C4-2B (cell line): ENCODE measurements at regions not wholly inside any gene's neighbourhood (a gene's known extent, or its start where the extent isn't known, plus 50 kb on each side); places are given as distances from the start of the nearest gene placed in this dataset.

Experiments used
- ZFX ChIP-seq: fragments of 450-650 bp; IDR thresholded peaks from 2 replicates; pipeline ENCODE4 v1.6.1; 2017
- TF ChIP-seq, protein P1 (sequence below): fragments of 450-650 bp; conservative IDR thresholded peaks from 2 replicates; pipeline ENCODE4 v1.5.1; 2017; ENCODE audit warnings: mild to moderate bottlenecking

DNA sequence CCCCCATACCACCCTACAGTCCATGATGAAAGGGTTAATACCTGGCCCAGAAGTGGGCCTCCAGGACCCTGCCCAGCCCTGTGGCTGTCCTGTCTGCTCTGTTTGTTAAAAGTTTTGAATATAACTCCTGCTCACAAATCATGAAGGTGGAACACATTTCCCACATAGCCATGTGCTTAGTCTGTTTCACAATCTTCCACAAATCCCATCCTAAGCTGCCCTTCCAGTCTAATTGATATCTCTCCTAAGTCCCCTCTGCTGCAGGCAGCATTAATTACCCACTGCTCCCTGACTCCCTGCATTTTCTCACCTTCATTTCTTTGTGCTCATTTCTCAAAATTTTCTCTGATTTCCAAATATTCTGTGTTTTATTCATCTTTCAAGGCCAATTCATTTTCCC is 142.6 kb downstream of the AASDH start:
- TF ChIP-seq, protein P1, sequence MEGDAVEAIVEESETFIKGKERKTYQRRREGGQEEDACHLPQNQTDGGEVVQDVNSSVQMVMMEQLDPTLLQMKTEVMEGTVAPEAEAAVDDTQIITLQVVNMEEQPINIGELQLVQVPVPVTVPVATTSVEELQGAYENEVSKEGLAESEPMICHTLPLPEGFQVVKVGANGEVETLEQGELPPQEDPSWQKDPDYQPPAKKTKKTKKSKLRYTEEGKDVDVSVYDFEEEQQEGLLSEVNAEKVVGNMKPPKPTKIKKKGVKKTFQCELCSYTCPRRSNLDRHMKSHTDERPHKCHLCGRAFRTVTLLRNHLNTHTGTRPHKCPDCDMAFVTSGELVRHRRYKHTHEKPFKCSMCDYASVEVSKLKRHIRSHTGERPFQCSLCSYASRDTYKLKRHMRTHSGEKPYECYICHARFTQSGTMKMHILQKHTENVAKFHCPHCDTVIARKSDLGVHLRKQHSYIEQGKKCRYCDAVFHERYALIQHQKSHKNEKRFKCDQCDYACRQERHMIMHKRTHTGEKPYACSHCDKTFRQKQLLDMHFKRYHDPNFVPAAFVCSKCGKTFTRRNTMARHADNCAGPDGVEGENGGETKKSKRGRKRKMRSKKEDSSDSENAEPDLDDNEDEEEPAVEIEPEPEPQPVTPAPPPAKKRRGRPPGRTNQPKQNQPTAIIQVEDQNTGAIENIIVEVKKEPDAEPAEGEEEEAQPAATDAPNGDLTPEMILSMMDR: no peak
- no peak for TF ChIP-seq ZFX
